ENCODE measurements at regions not wholly inside any gene's neighbourhood (a gene's known extent, or its start where the extent isn't known, plus 50 kb on each side); places are given as distances from the start of the nearest gene placed in this dataset.
A peak's percentile ranks its signal among the peaks of the same experiment; 100 is the strongest.

DNA sequence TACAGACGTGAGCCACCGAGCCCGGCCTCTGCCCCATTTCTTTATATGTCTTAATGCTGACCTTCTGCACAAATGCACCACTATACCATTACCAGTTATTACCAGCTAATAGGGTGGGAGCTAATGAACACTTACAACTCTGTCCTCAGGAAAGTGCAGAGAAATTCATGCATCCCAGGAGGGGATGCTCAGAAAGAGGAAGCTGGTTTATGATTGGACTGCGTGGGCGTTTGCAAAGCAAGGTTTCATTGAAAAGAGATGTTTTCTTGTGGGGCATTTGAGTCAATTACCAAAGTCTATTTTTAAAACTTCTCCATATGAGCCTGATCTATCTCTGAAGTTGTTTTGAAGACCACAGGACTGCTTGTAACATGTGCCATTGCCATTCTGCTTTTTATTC, 417.7 kb upstream of the CELF2 start:
- TF ChIP-seq CTCF (optimal IDR thresholded peaks at IDR 0.05 in 1 of 3, IDR thresholded peaks at IDR 0.05 in 1 of 3, conservative IDR thresholded peaks at IDR 0.05 in 1 of 3; ENCODE audit: extremely low read depth in 1 of 3, insufficient read depth in 2 of 3, low read length in 3 of 3) (no peak), EZH2 (IDR thresholded peaks at IDR 0.05; ENCODE audit: low read length) (no peak)
- no peaks in the 10 kb centered on the region for H3K9me3 ChIP-seq (ENCODE audit: control insufficient read depth, low read depth, low read length)
- FAIRE-seq (no peak), DNase-seq (ENCODE audit: low read depth, low spot score) (no peak)
- H3K4me3 ChIP-seq (ENCODE audit: control insufficient read depth in 2 of 3, extremely low read depth in 1 of 3, insufficient read depth in 2 of 3, low read depth in 1 of 3, low read length in 3 of 3), result no peak overlapping the region
- no peak overlapping the region for H3K4me2 ChIP-seq (ENCODE audit: control insufficient read depth, extremely low read depth, insufficient read depth, low read depth, low read length)
- no peaks in the 10 kb centered on the region for H3K36me3 ChIP-seq (ENCODE audit: control insufficient read depth in 2 of 2, extremely low read depth in 1 of 2, insufficient read depth in 2 of 2, low read length in 2 of 2)
- no peaks in the 10 kb centered on the region for H3K9me1 ChIP-seq (ENCODE audit: control insufficient read depth, extremely low read depth, insufficient read depth, low read length)
- no peaks in the 10 kb centered on the region for H3K4me1 ChIP-seq (ENCODE audit: control insufficient read depth, extremely low read depth, insufficient read depth, low read length)
- no peaks in the 10 kb centered on the region for H3K79me2 ChIP-seq (ENCODE audit: control insufficient read depth, insufficient read depth, low read length)
- H2AFZ ChIP-seq (ENCODE audit: control insufficient read depth, low read length), result no peak overlapping the region
- H3K27ac ChIP-seq (ENCODE audit: control insufficient read depth, insufficient read depth, low read length), result no peak overlapping the region
- dilution Hi-C loops (cut with MboI; ENCODE audit: extremely low pct_ligation_motif_present, low sequenced_read_pairs), result no loop called here
- no peak overlapping the region for H3K9ac ChIP-seq (ENCODE audit: control insufficient read depth, extremely low read depth, insufficient read depth, low read length)
- no peaks in the 10 kb centered on the region for H4K20me1 ChIP-seq (ENCODE audit: control insufficient read depth, extremely low read depth, insufficient read depth, low read length)
- H3K27me3 ChIP-seq (ENCODE audit: control insufficient read depth, extremely low read depth, insufficient read depth, low read length), result no peaks in the 10 kb centered on the region

GRCh38 chr10:10605551-10606081, 412.1 kb upstream of the CELF2 start:
- H3K4me3 ChIP-seq (ENCODE audit: control insufficient read depth in 2 of 3, extremely low read depth in 1 of 3, insufficient read depth in 2 of 3, low read depth in 1 of 3, low read length in 3 of 3), result no peak overlapping the region
- FAIRE-seq (peak; percentile 86), DNase-seq (ENCODE audit: low read depth, low spot score) (no peak)
- H3K79me2 ChIP-seq (ENCODE audit: control insufficient read depth, insufficient read depth, low read length), result no peaks in the 10 kb centered on the region
- H3K9me3 ChIP-seq (ENCODE audit: control insufficient read depth, low read depth, low read length), result no peaks in the 10 kb centered on the region
- H3K27me3 ChIP-seq (ENCODE audit: control insufficient read depth, extremely low read depth, insufficient read depth, low read length), result no peaks in the 10 kb centered on the region
- H3K36me3 ChIP-seq (ENCODE audit: control insufficient read depth in 2 of 2, extremely low read depth in 1 of 2, insufficient read depth in 2 of 2, low read length in 2 of 2), result no peaks in the 10 kb centered on the region
- peak overlapping the region; percentile 51 for H3K27ac ChIP-seq (ENCODE audit: control insufficient read depth, insufficient read depth, low read length)
- H4K20me1 ChIP-seq (ENCODE audit: control insufficient read depth, extremely low read depth, insufficient read depth, low read length), result no peaks in the 10 kb centered on the region
- H3K9ac ChIP-seq (ENCODE audit: control insufficient read depth, extremely low read depth, insufficient read depth, low read length), result no peak overlapping the region
- H3K9me1 ChIP-seq (ENCODE audit: control insufficient read depth, extremely low read depth, insufficient read depth, low read length), result no peaks in the 10 kb centered on the region
- no peak for TF ChIP-seq EZH2 (IDR thresholded peaks at IDR 0.05; ENCODE audit: low read length)
- TF ChIP-seq CTCF (optimal IDR thresholded peaks at IDR 0.05 in 1 of 3, IDR thresholded peaks at IDR 0.05 in 1 of 3, conservative IDR thresholded peaks at IDR 0.05 in 1 of 3; ENCODE audit: extremely low read depth in 1 of 3, insufficient read depth in 2 of 3, low read length in 3 of 3), result no peak
- H3K4me1 ChIP-seq (ENCODE audit: control insufficient read depth, extremely low read depth, insufficient read depth, low read length), result no peaks in the 10 kb centered on the region
- H2AFZ ChIP-seq (ENCODE audit: control insufficient read depth, low read length), result peak overlapping the region; percentile 74
- dilution Hi-C loops (cut with MboI; ENCODE audit: extremely low pct_ligation_motif_present, low sequenced_read_pairs), result no loop called here
- no peak overlapping the region for H3K4me2 ChIP-seq (ENCODE audit: control insufficient read depth, extremely low read depth, insufficient read depth, low read depth, low read length)
